Duodenal mucosa (tissue), 2 donors: ENCODE measurements at regions not wholly inside any gene's neighbourhood (a gene's known extent, or its start where the extent isn't known, plus 50 kb on each side); places are given as distances from the start of the nearest gene placed in this dataset.
A peak's percentile ranks its signal among the peaks of the same experiment; 100 is the strongest.

ENCODE experiments used
- H3K27ac ChIP-seq: one replicate; pipeline ENCODE4 v1.7.0; 2013; ENCODE audit warnings: low read depth, low read length
- H3K27me3 ChIP-seq, 2 donors: one replicate each; pipeline ENCODE4 v1.7.0; 2013; ENCODE audit warnings: low read length in 2 of 2, control low read depth in 1 of 2; ENCODE audit not compliant: insufficient read depth in 2 of 2, control insufficient read depth in 1 of 2
- H3K36me3 ChIP-seq, 2 donors: one replicate each; pipeline ENCODE4 v1.7.0; 2013; ENCODE audit warnings: low read length in 2 of 2, control low read depth in 1 of 2; ENCODE audit not compliant: insufficient read depth in 2 of 2, control insufficient read depth in 1 of 2
- H3K4me1 ChIP-seq, 2 donors: one replicate each; pipeline ENCODE4 v1.7.0; 2013; ENCODE audit warnings: low read length in 2 of 2, control low read depth in 1 of 2; ENCODE audit not compliant: insufficient read depth in 2 of 2, control insufficient read depth in 1 of 2
- H3K4me3 ChIP-seq, 2 donors: one replicate each; pipeline ENCODE4 v1.7.0; 2013; ENCODE audit warnings: low read length in 2 of 2, low read depth in 1 of 2
- H3K9ac ChIP-seq, 2 donors: one replicate each; pipeline ENCODE4 v1.7.0; 2013; ENCODE audit warnings: low read length in 2 of 2, low read depth in 1 of 2
- H3K9me3 ChIP-seq, 2 donors: one replicate each; pipeline ENCODE4 v1.7.0; 2013; ENCODE audit warnings: low read length in 2 of 2, control low read depth in 1 of 2; ENCODE audit not compliant: control insufficient read depth in 1 of 2

DNA sequence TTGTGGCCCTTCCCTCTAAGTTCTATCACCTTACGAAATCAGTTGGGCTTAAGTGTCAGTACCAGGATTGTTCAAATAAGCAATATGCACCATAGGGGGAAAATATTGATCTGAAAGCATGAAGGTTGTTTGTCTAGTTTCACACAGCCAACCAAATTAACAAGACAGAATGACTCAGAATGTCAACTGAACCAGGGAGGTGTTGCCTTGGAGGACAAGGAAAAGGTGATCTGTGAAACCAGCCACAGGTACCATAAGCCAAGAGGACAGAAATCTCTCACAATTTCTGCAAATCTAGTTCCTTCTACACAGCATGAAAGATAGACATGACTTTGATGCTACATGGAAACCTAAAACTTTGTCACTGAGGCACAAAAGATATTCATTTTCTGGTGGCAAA, 297.9 kb downstream of the BCL11B start:
- Histone ChIP-seq H3K4me1 (no peaks in the 10 kb centered on the region), H3K9ac (no peak overlapping the region), H3K27ac (no peak overlapping the region), H3K27me3 (no peaks in the 10 kb centered on the region), H3K4me3 (no peak overlapping the region), H3K36me3 (no peaks in the 10 kb centered on the region), H3K9me3 (peaks cover 0 to 9% of the 10 kb centered on the region in 2 donors)

DNA sequence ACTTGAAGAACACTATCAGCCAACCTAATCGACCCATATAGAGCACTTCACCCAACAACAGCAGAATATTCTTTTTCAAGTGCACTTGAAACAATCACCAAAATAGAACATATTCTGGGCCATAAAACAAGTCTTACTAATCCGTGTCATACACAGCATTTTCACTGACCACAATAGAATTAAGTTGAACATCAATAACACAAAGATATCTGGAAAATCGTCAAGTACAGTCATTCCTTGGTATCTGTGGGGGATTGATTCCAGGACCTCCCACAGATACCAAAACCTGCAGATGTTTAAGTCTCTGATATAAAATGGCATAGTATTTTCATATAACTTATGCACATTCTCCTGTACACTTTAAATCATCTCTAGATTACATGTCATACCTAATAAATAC, 295.7 kb downstream of the BCL11B start:
- Histone ChIP-seq H3K27ac (no peak overlapping the region), H3K9me3 (peaks cover 0 to 9% of the 10 kb centered on the region in 2 donors), H3K4me1 (no peaks in the 10 kb centered on the region), H3K9ac (no peak overlapping the region), H3K36me3 (no peaks in the 10 kb centered on the region), H3K27me3 (no peaks in the 10 kb centered on the region), H3K4me3 (no peak overlapping the region)

DNA sequence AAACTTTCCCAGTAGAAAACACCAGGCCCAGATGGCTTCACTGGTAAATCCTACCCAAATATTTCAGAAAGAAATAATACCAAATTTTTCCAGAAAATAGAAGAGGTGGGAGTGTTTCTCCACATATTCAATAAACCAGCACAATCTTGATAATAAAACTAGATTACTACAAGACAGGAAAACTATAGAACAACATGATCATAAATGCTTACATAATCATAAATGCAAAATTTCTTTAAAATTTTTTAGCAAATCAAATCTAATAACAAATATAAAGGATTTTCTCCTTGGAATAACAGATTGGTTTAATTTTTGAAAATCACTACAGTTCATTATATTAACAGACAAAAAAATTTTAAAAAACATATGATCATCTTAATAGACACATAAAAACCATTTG, 294.5 kb downstream of the BCL11B start:
- Histone ChIP-seq H3K4me1 (no peaks in the 10 kb centered on the region), H3K27me3 (no peaks in the 10 kb centered on the region), H3K4me3 (no peak overlapping the region), H3K27ac (no peak overlapping the region), H3K9me3 (peaks cover 0 to 9% of the 10 kb centered on the region in 2 donors), H3K36me3 (no peaks in the 10 kb centered on the region), H3K9ac (no peak overlapping the region)

DNA sequence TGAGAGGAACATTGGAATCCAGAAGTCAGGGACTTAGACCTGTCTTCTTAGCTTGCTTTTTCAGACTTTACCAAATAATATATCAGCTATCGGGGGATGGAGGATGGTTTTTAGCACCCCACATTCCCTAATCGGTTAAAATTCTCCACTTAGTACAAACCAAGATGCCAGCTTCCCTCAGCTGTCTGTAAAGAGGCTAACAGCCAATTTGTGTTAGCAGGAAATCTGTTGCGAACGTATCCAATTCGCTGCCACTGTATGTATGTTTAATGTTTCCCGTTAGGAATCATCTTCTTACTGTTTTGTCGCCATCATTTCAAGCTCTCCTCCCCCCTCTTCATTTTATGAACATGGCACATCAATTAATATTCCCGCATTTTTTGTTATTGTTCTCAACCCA, 289.0 kb downstream of the BCL11B start:
- Histone ChIP-seq H3K9me3 (peaks cover 0 to 5% of the 10 kb centered on the region in 2 donors), H3K4me1 (peaks cover 0 to 3% of the 10 kb centered on the region in 2 donors), H3K9ac (no peak overlapping the region), H3K27ac (no peak overlapping the region), H3K4me3 (no peak overlapping the region), H3K36me3 (no peaks in the 10 kb centered on the region), H3K27me3 (no peaks in the 10 kb centered on the region)

DNA sequence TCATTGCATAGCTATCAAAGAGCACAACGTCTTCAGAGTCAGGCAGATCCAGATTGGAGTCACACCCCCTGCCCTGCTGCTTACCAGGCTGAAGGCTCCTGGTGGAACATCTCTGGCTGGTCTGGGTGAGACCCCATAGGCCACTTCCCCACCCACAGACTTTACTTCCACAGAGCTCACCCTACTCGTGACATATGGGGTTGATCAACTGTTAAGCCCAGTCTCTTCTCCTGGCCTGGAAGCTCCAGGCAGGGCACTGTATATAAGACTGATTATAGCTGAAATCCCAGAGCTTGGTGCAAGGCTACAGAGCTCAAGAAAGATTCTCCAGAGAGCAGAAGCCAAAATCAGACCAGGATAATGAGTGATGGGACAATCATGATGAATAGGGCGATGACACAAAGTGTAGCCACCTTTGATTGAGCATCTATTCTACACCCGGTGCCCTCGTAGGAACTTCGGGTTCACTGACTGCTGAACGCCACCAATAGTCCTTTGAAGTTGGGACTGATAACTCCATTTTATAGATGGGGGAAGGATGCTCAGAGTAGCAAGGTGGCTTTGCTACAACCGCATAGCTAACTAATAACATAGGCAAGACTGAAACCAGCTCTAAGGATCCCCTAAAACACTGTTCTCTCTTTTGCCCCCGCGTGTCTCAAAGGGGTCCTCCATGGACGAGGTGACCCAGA, 287.8 kb downstream of the BCL11B start:
- no peaks in the 10 kb centered on the region for H3K36me3 ChIP-seq
- H3K9me3 ChIP-seq, result no peaks in the 10 kb centered on the region
- H3K4me1 ChIP-seq, result peaks cover 0 to 3% of the 10 kb centered on the region in 2 donors
- no peak overlapping the region for H3K4me3 ChIP-seq
- H3K27ac ChIP-seq, result no peak overlapping the region
- no peak overlapping the region for H3K9ac ChIP-seq
- H3K27me3 ChIP-seq, result no peaks in the 10 kb centered on the region

DNA sequence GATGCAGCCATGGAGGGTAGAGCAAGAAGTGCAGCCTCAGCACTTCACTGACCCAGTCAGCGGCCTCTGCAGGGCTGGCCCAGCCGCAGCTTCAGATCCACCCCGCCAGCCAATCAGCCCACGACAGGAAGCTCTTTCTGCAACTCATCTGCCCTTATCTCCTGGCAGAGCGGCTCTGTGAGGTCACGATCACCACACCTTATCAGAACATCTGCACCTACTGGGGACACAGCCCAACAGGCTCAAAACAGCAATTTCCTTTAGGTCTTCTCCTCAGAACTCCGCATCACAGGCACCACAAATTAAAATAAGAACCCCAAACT, 287.3 kb downstream of the BCL11B start:
- H3K36me3 ChIP-seq, result no peaks in the 10 kb centered on the region
- H3K9me3 ChIP-seq, result no peaks in the 10 kb centered on the region
- no peaks in the 10 kb centered on the region for H3K27me3 ChIP-seq
- H3K27ac ChIP-seq, result no peak overlapping the region
- no peak overlapping the region for H3K4me3 ChIP-seq
- peaks cover 0 to 3% of the 10 kb centered on the region in 2 donors for H3K4me1 ChIP-seq
- no peak overlapping the region for H3K9ac ChIP-seq

DNA sequence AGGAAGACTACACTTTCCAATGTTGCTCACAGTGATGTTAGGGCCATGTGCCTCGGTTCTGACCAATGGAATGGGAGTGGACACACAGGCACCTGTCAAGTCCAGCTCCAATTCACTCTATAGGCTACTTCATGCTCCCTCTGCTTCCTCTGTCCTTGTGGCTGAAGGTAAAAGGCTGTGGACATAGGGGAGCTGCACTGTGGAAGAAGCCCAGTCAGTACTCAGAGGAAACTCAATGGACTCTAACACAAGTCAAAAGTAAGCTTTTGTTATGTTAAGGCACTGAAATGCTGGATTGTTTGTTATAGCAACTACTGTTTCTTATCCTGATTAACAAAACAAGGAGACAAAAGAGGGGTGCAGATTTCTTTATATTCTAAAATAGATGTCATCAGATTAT, 278.2 kb downstream of the BCL11B start:
- Histone ChIP-seq H3K4me3 (no peak overlapping the region), H3K9me3 (no peaks in the 10 kb centered on the region), H3K27ac (no peak overlapping the region), H3K4me1 (peaks cover 15 to 28% of the 10 kb centered on the region in 2 donors), H3K27me3 (no peaks in the 10 kb centered on the region), H3K9ac (no peak overlapping the region), H3K36me3 (no peaks in the 10 kb centered on the region)

DNA sequence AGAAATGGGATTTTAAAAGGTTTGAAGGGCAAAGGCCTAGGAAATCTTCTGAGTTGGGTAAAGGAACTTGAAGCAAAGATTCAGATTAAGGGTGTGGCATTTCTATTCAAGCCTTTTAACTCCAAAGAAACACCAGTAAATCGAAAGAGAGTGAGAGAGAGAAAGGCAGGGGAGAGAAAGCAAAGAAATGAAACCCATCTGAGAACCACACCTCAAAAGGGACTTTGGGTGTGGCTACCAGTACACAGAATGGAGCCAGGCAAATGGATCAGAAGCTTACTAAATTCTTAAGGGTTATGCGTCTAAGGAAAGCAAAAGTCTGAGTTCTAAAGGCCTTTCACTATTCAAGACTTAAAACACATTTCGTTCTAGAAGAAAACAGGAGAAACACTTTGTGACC, 277.4 kb downstream of the BCL11B start:
- H3K4me3 ChIP-seq, result no peak overlapping the region
- H3K27ac ChIP-seq, result no peak overlapping the region
- H3K9ac ChIP-seq, result no peak overlapping the region
- peaks cover 15 to 30% of the 10 kb centered on the region in 2 donors for H3K4me1 ChIP-seq
- no peaks in the 10 kb centered on the region for H3K9me3 ChIP-seq
- H3K36me3 ChIP-seq, result no peaks in the 10 kb centered on the region
- no peaks in the 10 kb centered on the region for H3K27me3 ChIP-seq

DNA sequence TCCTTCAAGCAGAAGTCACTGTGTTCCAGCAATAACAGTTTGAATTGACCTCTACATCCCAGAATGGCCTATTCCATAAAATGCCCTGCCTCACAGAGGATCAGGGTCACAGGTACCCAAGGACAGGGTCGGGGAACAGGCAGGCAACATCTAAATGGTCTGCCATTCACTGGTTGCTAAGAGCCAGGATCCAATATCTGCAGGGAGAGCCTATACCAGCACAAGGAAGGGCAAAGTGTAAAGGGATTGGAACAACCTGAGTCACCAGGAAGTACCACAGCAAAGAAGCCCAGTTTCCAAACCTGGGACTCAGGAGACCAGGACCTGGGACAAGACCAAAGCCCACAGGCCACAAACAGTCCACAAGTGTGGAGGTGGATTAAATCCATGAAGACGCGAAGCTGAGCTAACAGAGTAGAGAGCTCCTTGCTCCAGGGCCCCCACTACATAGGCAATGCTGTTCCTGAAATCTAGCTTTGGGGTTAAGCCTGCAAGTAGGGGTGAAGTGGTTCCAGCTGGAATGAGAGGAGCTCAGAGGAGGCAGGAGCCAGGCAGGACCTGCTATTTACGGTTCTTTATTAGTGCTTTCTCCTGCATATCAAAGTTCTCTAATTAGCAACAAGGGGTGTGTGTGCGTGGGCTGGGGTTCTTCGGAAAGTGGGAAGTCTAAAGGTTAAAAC, 274.3 kb downstream of the BCL11B start:
- Histone ChIP-seq H3K27me3 (no peaks in the 10 kb centered on the region), H3K4me3 (peak overlapping the region in 1 of 2 donors; percentile 22), H3K36me3 (no peaks in the 10 kb centered on the region), H3K9ac (no peak overlapping the region), H3K9me3 (no peaks in the 10 kb centered on the region), H3K27ac (peak overlapping the region; percentile 45), H3K4me1 (peaks cover 15 to 30% of the 10 kb centered on the region in 2 donors)

DNA sequence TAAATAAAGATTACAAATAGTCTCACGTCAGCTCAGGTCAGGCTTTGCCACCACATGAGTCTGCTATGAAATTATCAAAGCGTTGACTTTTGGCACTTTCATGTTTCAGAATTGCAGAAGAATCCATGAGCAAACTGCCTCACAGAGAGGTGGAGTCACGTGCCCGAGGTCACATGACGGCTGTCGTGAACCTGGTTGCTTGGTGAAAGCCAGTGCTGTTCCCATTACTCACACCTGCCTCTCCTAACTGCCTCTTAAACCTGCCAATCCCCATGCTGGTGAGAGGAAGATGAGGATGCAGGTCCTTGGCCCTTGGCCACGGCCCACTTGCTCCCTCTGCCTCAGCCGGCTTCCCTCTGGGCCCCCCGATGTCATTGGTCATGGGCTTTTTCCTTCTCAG, 272.7 kb downstream of the BCL11B start:
- Histone ChIP-seq H3K27ac (no peak overlapping the region), H3K9ac (no peak overlapping the region), H3K9me3 (no peaks in the 10 kb centered on the region), H3K4me3 (no peak overlapping the region), H3K27me3 (no peaks in the 10 kb centered on the region), H3K4me1 (peaks cover 15 to 30% of the 10 kb centered on the region in 2 donors), H3K36me3 (no peaks in the 10 kb centered on the region)
